Keratinocyte (primary cell): ENCODE measurements at regions not wholly inside any gene's neighbourhood (a gene's known extent, or its start where the extent isn't known, plus 50 kb on each side); places are given as distances from the start of the nearest gene placed in this dataset.

Source experiments
- CTCF ChIP-seq, 3 experiments: IDR thresholded peaks in 1 of 3; conservative IDR thresholded peaks in 1 of 3; optimal IDR thresholded peaks in 1 of 3; 2 replicates in 2 of 3; 3 replicates in 1 of 3; pipeline versions ENCODE3 to v1.5.1; 2011; ENCODE audit warnings: low read length in 3 of 3, mild to moderate bottlenecking in 3 of 3, moderate library complexity in 2 of 3, control low read depth in 1 of 3, inconsistent platforms in 1 of 3; ENCODE audit not compliant: insufficient read depth in 2 of 3; ENCODE audit errors: extremely low read depth in 1 of 3
- EZH2 ChIP-seq: IDR thresholded peaks from one replicate; pipeline ENCODE4 v1.6.1; 2012; ENCODE audit warnings: inconsistent platforms, mild to moderate bottlenecking, low read length, moderate library complexity

DNA sequence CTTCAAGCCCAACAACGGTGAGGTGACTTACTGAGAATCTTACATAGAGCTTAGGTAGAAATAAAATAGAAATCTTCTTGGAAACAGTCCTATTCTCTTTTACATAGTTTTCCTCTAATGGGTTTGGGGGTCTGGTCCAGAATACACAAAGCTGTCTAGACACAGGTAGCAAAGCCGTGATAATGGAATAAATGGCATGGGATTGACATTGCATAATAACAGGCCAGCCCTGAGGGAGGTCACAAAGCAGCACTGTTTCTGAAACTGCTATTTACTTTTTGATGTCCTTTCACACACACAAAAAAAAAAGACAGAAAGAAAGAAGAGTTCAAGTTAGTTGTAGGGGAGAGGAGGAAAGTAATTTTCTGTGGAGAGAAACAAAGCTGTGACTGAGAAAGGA lies 364.8 kb upstream of the SORCS1 start:
- TF ChIP-seq CTCF (optimal IDR thresholded peaks at IDR 0.05 in 1 of 3, IDR thresholded peaks at IDR 0.05 in 1 of 3, conservative IDR thresholded peaks at IDR 0.05 in 1 of 3; ENCODE audit: extremely low read depth in 1 of 3, insufficient read depth in 2 of 3, low read length in 3 of 3) (no peak), EZH2 (no peak)
